GM21447 (cell line): ENCODE measurements at regions not wholly inside any gene's neighbourhood (a gene's known extent, or its start where the extent isn't known, plus 50 kb on each side); places are given as distances from the start of the nearest gene placed in this dataset.
"Not testable (repeated sequence)": the region's sequence is repeated elsewhere in the genome, so short reads cannot be mapped to it uniquely, and the experiment has no call there.

Source experiments
- ATAC-seq: cut with Tn5 transposase; IDR thresholded peaks from one replicate; pipeline ENCODE4 v1.9.1; 2021; ENCODE audit not compliant: unreplicated experiment

GRCh38 chr7:19312416-19312815 is 167.2 kb upstream of the FERD3L start:
- no peak for ATAC-seq

GRCh38 chr7:19307554-19307953 is 162.3 kb upstream of the FERD3L start:
- ATAC-seq = no peak

- no peak for ATAC-seq
These were observed 160.5 kb upstream of the FERD3L start for GRCh38 chr7:19305698-19306097.

GRCh38 chr7:19304086-19304485 is 158.9 kb upstream of the FERD3L start:
- no peak for ATAC-seq

DNA sequence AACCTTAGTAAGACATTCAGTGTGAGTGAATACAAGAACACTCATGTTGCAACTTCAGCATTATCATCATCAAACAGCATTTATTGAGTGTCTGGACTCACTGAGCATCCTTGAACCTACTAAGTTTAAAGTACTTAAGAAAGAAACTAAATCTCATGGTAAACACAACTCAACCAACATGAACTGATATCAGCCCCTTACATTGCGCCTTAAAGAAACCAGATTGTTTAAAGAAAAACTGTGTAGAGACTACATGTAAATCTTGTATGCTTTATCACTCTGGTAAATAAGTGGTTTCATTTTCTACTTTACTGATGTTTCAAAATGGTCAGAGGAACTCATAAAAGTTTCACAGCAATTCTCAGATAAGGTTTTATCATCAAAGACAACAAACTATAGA is 157.5 kb upstream of the FERD3L start:
- no peak for ATAC-seq

GRCh38 chr7:19296617-19297016 is 151.4 kb upstream of the FERD3L start:
- no peak for ATAC-seq

- ATAC-seq = no peak
These were observed 150.2 kb upstream of the FERD3L start for GRCh38 chr7:19295376-19295775.

DNA sequence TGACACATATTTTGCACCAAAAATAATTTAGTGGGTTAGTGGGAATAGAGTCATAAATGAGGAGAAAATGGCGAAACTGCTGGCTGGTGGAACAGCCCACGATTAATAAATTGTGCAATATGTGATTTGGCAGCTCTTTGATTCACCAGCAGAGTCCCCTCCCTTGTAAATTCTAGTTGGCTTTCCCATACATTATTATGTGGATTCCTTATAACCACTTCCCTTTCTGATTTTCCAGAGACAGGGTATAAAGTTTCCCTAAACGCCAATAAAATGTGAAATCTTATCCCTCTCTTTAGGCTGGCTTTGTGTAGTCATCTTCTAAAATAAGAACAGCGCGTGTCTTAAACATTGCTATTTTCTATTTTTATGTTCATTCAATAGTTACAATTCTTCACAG is 149.4 kb upstream of the FERD3L start:
- ATAC-seq = no peak

GRCh38 chr7:19293431-19293830 is 148.2 kb upstream of the FERD3L start:
- no peak for ATAC-seq

GRCh38 chr7:19290968-19291367 is 145.7 kb upstream of the FERD3L start:
- ATAC-seq = no peak

GRCh38 chr7:19290066-19290465 is 144.8 kb upstream of the FERD3L start:
- ATAC-seq = no peak

GRCh38 chr7:19284596-19285300 is 139.5 kb upstream of the FERD3L start:
- no peak for ATAC-seq

- no peak for ATAC-seq
These were observed 138.9 kb upstream of the FERD3L start for GRCh38 chr7:19284136-19284535.

DNA sequence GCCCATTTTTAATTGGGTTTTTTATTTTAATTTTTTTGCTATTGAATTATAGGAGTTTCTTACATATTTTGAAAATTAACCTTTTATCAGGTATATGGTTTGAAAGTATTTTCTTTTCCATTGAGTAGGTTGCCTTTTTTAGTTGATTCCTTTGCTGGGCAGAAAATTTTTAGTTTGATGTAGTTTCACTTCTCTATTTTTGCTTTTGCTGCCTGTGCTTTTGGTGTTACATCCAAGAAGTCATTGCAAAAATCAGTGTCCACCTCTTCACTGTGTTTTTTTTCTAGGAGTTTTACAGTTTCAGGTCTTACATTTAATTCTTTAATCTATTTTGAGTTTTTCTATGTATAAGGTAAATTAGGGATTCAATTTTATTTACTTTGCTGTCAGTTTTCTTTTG is 129.8 kb upstream of the FERD3L start:
- no peak for ATAC-seq

GRCh38 chr7:19272329-19272728 is 127.1 kb upstream of the FERD3L start:
- ATAC-seq = not testable (repeated sequence)

DNA sequence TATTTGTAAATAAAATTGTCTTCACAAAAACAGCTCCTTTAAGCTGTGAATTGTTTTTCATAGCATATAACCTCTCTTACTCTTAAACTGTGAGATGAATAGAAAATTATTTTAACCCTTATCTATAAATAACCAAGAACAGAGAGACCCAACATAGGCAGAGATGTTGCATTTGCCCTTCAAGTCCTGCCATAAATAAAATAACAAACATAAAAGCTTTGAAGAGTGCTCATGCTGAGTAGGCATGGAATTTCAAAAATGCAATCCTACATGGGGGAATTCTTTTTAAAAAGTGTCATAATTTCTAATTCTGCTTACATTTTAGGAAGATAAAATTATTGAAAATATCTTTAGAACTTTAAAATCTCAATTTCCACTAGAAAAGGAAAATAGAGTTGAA is 124.1 kb upstream of the FERD3L start:
- ATAC-seq = no peak

GRCh38 chr7:19268737-19269136 is 123.5 kb upstream of the FERD3L start:
- ATAC-seq = no peak

- ATAC-seq = no peak
These were observed 117.6 kb upstream of the FERD3L start for GRCh38 chr7:19262826-19263225.

DNA sequence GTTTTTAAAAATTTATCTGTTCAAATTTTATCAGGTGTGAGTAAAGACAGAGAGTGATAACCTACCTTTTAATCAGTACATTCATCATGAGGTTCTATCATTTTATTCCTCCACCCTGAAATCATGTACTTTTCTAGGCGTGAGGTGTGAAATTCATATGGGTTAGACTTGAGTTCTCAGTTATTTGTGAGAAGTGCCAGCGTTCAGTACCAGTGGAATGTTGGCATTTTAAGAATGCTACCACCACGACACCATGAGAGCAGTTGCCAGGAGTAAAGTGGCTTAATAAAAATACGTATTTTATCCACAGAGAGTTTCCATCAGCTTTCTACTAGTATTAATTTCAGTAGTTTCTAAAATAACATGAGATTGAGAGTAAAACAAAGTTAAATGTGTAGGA is 104.1 kb upstream of the FERD3L start:
- ATAC-seq = no peak

DNA sequence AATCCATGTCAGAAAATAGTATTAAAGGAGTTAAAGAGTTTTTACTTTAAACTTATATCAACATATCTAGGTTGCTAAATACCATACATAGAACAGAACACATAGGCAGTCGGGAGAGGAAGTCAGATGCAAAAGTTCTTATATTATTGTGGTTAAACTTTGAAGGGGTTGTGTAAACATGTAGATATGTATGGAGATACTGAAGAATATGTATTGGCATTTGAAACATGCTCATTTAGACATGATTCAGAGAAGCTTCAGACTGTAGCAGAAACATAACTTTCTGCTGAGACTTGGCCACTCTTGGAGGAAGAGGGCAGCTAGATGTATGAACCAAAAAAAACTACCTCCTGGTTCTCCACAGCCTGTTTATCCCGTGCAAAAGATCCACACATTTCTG is 103.5 kb upstream of the FERD3L start:
- ATAC-seq = no peak

GRCh38 chr7:19248115-19248514 is 102.9 kb upstream of the FERD3L start:
- ATAC-seq = no peak

- no peak for ATAC-seq
These were observed 101.8 kb upstream of the FERD3L start for GRCh38 chr7:19247017-19247416.

DNA sequence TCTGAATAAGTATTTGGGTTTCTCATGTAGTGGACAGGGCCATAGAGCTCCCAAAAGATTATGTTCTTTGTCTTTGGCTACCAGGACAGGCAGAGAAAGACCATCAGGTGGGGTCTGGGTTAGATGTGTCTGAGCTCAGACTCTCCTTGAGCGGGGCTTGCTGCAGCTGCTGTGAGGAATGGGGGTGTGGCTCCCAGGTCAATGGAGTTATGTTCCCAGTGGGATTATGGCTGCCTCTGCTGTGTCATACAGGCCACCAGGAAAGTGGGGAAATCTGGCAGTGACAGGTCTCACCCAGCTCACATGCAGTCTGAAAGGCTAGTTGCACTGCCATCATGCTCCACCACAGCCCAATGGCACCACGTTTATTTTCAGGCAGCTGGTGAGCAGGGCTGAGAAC is 97.0 kb upstream of the FERD3L start:
- no peak for ATAC-seq
